ENCODE measurements at regions not wholly inside any gene's neighbourhood (a gene's known extent, or its start where the extent isn't known, plus 50 kb on each side); places are given as distances from the start of the nearest gene placed in this dataset.

DNA sequence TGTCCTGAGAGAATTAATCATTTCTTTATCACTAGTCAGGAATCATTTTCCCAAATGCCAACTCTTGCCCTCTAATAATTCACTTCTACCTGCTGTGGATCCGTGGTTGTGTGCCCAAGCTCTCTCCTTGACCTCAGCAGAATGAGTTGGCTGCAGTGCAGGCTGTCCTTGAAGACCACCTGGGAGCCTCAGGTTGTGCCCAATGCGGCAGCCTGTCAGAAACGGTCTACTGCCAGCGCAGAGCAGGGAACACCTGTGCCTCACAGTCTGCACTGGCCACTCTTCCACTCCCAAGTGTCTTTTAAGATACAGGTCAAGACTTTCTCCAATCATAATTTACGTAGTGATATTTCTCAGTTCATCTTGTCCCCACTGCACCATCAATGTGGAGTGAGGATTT, 246.0 kb upstream of the PHF14 start:
- no peak for TF ChIP-seq GATA3 (IDR thresholded peaks at IDR 0.05; ENCODE audit: low read depth, low read length)
- TF ChIP-seq GATA2 (IDR thresholded peaks at IDR 0.05; ENCODE audit: low read depth, low read length), result no peak
